ENCODE measurements at regions not wholly inside any gene's neighbourhood (a gene's known extent, or its start where the extent isn't known, plus 50 kb on each side); places are given as distances from the start of the nearest gene placed in this dataset.
"Not testable (repeated sequence)": the region's sequence is repeated elsewhere in the genome, so short reads cannot be mapped to it uniquely, and the experiment has no call there.

DNA sequence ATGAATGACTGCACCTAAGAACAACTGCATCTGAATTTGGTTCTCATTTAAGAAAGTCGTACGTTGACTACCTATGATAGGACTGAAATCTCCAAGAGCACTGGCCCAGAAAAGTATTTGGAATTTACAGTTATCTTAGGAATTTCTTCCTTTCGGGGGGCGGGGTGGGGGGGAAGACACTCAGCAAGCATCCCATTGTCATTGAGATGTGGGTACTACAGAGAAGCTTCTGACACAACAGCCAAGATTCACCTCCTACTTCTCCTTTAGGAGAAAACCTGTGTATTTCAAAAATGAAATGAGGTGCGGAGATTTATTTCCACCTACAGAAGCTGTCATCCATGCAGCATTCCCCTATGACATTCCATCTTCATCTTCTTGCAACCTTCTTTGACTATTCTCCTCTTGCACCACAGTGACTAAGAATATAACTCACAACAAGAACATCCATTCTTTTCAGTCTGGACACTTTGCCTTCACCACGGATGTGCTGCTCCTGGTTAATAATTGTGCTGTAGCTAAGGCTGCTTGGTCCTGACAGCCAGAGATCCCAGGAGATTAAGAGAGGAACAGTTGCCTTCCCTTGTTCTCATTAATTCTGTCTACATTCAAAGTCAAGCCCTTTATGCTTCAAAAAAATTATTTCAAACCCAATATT, 98.4 kb upstream of the FRMD4A start:
- no peak for FAIRE-seq
- DNase-seq (ENCODE audit: low spot score), result no peak

DNA sequence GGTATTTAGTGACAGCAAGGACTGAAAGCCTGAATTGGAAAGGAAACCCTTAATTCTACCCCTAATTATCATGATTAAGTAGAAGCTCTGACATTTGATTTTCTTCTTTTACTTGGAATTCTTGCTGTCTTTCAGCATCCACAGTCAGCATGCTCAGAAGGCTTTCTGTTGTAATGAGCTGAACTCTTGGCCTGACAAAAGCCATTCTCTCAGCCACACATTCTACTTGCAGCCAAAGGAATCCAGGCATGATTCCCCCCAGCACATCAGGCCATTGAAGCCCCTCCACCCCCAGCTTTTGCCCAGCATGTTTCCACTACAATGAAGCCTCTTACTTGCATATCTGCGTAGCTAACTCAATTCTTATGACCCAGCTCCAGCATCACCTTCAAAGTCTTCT, 94.3 kb upstream of the FRMD4A start:
- no peak for FAIRE-seq
- DNase-seq (ENCODE audit: low spot score), result no peak

GRCh38 chr10:14423111-14423744, 92.5 kb upstream of the FRMD4A start:
- DNase-seq (ENCODE audit: low spot score) (no peak), FAIRE-seq (no peak)

DNA sequence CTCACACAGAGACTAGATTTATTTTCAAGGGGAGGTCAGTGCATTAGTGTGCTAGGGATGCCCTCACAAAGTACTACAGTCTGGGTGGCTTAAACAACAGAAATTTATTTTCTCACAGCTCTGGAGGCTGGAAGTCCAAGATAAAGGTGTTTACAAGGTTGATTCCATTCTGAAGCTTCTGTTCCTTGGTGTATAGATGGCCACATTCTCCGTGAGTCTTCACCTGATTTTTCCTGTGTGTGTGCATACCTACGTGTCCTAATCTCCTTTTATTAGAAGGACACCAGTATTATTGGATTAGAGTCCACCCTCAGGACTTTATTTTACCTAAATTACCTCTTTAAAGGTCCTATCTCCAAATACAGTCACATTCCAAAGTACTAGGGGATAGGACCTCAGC, 91.7 kb upstream of the FRMD4A start:
- DNase-seq (ENCODE audit: low spot score) (no peak), FAIRE-seq (no peak)

DNA sequence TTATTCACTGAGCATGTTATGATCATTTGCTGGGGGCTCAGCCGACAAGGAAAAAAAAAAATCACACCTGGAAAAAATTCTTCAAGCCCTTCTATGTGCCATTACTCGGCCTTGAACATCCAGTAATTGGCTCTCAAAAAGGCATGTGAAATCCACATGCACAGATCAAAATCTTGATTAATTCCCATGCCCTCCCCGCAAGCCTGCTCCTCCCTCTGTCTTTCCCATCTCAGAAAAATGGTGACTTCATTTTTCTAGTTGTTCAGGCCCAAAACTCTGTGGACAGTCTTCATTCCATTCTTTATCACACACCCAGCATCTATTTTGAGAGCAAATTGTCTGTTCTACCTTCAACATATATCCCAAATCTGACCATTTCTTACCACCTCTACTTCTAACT, 91.2 kb upstream of the FRMD4A start:
- DNase-seq (ENCODE audit: low spot score), result no peak
- no peak for FAIRE-seq

DNA sequence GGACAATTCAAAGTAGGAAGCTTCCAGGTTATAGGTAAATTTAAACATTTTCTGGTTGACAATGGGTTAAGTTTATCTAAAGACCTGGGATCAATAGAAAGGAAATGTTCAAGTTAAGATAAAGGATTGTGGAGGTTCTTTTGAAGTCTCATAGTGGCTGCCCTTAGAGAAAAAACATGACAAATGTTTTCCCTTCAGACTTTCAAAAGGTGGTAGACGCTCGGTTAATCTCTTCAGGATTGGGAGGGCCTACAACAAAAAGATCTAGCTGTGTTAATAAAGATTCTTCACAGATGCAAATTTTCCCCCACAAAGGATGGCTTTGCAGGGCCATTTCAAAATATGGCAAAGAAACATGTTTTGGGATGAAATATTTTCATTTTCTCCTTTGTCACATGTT, 86.6 kb upstream of the FRMD4A start:
- not testable (repeated sequence) for DNase-seq (ENCODE audit: low spot score); FAIRE-seq

- FAIRE-seq (no peak), DNase-seq (ENCODE audit: low spot score) (peak; percentile 35)
These were observed 85.6 kb upstream of the FRMD4A start for GRCh38 chr10:14416308-14416700.

- DNase-seq (ENCODE audit: low spot score), result no peak
- FAIRE-seq, result no peak
These were observed 85.1 kb upstream of the FRMD4A start for GRCh38 chr10:14415676-14416307.

DNA sequence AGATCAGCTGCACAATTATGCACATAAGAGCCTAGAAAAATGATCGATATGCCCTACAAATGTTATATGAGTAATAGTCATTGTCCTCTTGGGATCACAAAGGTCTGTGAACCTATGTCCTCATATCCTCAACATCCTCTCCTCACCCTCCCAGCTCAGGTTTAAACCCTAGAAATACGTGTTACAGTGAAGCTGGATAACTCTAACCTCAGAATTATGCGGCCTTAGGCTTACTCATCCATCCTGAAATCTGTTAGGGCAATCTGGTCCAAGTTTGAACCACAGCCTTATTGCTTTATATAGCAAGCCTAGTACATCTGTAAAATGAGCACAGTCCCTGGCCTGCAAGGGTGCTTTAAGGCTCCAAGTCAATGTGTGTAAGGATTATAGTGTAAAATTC, 84.2 kb upstream of the FRMD4A start:
- FAIRE-seq (peak; percentile 82), DNase-seq (ENCODE audit: low spot score) (peak; percentile 32)

DNA sequence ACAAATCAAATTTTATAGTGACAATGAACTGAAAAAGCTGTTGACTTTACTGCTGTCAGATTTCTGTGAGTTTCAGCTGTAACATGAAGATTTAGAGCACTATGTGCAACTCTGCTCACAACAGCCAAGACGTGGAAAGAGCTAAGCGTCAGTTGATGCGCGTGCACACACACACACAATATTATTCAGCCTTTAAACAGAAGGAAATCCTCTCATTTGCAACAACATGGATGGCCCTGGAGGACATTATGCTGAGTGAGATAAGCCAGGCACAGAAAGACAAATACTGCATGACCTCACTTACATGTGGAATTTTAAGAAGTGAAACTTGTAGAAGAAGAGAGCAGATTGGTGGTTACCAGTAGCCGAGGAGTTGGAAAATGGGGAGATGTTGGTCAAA, 82.8 kb upstream of the FRMD4A start:
- no peak for FAIRE-seq
- no peak for DNase-seq (ENCODE audit: low spot score)

DNA sequence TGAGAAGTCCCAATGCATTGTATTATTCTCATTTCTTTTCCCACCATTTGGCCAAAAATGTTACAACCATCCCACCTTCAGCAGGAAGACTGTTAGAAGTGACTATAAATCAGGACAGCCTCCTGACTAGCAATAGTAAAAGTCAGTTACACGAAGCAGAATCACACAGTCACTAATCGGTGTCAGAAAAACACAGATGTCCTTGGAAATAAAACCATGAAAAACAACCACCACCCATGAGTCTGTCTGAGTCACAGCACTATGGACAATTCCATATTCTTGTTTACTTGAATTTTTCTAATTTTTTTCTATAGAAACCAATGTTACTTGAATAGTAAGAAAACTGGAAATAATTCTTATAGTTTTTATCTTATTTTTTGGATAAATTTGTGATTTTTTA, 81.9 kb upstream of the FRMD4A start:
- FAIRE-seq (no peak), DNase-seq (ENCODE audit: low spot score) (no peak)

DNA sequence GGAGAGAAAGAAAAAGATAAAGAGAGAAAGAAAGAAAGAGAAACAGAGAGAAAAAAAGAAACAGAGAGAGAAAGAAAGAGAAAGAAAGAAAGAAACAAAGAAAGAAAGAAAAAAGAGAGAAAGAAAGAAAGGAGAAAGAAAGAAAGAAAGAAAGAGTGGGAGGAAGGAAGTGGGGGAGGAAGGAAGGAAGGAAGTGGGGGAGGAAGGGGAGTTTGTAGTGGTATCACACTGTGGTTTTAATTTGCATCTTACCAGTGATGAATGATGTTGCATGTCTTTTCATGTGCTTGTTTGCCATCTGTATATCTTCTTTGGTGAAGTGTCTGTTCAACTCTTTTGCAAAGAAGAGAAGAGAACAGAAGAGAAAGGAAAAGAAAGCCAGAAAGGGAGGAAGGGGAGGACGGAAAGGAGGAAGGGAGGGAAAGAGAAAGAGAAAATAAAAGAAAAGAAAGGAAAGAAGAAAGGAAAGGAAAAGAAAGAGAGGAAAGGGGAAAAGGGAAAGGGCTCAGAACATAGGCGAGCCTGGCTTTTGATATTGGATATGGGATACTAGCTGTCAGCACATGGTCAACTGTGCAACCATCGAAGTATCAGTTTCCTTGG, 79.2 kb upstream of the FRMD4A start:
- FAIRE-seq (no peak), DNase-seq (ENCODE audit: low spot score) (no peak)

DNA sequence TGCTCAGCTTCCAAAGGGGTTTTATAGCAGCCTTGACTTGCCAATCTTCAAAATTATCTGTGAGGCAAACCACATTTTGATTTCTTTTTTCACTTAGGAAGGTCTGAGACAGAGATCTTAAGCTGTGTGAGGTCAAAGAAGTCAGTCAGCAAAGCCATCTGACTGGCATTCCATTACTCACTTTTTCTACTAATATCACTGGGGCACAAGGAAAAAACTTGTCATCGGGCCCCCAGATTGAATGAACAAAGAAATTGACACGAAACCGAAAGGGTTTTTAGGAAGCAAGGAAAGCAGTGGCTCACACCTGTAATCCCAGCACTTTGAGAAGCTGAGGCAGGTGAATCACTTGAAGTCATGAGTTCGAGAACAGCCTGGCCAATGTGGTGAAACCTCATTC, 78.5 kb upstream of the FRMD4A start:
- FAIRE-seq (no peak), DNase-seq (ENCODE audit: low spot score) (no peak)

- no peak for FAIRE-seq
- no peak for DNase-seq (ENCODE audit: low spot score)
These were observed 77.4 kb upstream of the FRMD4A start for GRCh38 chr10:14408139-14408538.

- DNase-seq (ENCODE audit: low spot score), result no peak
- no peak for FAIRE-seq
These were observed 76.8 kb upstream of the FRMD4A start for GRCh38 chr10:14407567-14407966.

DNA sequence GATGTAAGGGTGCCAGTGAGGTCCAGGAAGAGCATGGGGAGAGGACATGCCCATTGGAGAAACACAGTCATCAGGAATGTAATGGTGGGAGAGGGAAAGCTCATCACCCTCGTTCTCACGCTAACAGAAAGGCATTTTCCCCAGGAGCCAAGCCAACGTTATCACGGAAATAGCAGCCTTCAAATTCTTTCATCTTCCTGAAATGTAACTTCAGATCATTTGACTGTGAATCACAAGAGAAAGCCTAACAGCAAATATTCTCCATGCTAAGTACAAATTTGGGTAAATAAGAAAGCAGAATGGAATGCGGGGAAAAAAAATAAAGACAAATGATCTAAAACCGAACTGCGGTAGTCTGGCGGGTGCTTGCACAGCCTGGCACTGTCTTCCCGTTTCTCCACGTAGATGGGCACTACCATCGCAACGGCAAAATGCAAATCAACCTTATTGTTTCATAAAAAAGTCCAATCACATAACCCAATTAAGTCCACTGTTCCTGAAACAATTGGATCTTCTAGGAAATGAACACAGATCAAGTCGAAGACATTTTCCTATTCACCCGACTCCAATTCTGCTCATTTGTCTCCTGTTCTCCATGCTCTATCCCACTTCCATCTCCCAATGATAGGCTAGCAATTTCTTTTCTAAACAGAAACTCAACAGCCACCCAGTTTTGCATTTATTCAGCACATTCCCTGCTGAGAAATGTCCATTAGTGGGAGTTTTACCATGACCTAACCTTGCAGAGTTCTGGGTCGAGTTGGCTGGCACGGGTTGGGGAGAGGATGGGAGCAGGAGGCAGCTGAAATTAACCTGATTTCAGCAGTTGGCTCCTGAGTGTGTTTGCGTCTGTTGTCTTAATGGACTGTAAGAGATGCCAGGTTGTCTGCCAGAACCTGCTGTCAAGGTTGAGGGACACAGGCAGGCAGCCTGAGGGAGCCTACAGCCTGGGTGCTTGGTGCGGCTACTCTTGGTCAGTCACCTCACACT, 74.6 kb upstream of the FRMD4A start:
- DNase-seq (ENCODE audit: low spot score) (peak; percentile 56), FAIRE-seq (peak; percentile 32)

DNA sequence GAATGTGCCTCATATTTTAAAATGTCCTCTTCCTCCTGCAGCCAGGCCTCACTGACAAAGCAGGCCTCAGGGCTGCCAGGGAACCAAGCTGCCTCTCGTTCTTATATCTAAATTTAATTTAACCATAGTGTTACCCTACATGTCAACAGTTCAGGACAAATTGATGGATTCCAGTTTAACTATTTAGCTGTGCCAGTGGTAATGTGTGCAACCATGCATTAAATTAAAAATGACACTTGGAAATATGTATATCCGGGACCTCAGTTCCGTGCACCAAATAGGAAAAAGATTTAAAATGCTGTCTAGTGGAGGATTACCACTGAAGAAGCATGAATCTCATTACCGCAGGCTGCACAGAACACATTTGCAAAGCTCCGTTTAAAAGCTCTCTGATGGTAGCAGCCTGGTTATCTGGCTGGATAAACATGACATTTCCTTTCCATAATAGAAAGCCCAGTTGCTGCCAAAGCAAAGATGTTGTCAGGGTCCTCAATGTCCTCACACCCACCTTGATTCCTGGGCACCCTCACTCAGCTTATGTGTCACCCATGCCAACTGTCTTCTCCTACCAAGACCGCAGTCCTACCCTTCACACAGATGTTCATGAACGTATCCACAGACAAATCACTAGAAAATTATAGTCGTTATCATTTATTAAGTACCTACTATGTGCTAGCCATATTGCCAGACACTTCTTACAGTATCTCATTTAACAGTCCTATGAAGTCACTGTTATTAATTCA, 73.3 kb upstream of the FRMD4A start:
- no peak for FAIRE-seq
- DNase-seq (ENCODE audit: low spot score), result no peak

DNA sequence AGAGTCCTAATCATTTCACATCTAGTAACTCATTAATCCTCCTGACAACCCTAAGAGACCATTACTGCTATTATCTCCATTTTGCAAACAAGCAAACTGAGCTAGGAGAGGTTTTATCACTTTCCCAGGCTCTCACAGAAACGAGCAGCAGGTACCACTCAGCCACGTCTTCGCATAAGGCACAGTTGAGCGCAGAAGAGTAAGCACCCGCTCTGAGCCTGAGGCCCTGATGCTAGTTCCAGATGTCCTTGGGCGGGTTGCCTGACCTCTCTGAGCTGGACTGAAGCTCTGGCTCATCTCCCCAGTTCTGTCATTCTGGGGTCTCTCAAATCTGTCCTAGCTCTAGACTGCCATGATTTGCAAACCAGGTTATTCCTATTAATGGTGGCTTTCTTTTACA, 72.6 kb upstream of the FRMD4A start:
- DNase-seq (ENCODE audit: low spot score) (no peak), FAIRE-seq (no peak)

GRCh38 chr10:14399641-14400040, 68.9 kb upstream of the FRMD4A start:
- no peak for FAIRE-seq
- no peak for DNase-seq (ENCODE audit: low spot score)

DNA sequence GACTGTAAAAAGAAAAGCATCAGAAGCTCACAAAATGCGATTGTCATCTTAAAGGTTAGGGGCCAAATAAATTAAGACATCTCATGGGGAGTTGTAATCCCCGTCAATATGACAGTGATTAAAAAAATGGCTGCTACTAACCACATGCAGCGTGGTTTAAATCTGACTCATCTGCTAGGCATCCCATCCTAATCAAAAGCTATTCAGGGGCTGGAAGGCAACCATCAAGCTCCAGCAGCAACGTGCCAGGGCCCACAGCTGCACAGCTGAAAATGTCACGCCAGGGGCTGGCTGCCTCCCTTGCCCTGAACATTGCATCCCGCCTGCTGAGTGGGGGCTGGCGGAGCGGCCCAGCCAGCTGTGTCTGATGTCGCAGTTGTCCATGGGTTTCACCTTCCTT, 66.3 kb upstream of the FRMD4A start:
- DNase-seq (ENCODE audit: low spot score) (peak; percentile 90), FAIRE-seq (peak; percentile 91)
